ENCODE measurements at regions not wholly inside any gene's neighbourhood (a gene's known extent, or its start where the extent isn't known, plus 50 kb on each side); places are given as distances from the start of the nearest gene placed in this dataset.

DNA sequence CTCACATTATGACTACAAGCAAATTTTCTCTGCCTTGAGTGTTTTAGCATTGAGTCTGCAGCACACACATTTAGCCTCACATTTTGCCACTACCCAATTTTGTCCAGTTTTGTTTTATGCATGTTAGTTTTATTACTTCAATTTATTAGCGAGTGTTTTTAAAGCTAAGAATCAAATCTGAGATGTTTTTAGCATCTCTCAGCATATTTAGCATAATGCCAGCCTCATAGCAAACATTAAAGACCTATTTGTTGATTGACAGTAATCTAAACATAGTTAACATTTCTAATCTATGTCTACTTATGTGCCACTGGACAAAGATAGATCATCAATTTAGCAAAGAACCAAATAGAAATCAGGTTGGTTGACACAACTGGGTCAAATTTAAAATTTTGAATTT lies 94.1 kb upstream of the NXPH2 start:
- TF ChIP-seq, protein P1, sequence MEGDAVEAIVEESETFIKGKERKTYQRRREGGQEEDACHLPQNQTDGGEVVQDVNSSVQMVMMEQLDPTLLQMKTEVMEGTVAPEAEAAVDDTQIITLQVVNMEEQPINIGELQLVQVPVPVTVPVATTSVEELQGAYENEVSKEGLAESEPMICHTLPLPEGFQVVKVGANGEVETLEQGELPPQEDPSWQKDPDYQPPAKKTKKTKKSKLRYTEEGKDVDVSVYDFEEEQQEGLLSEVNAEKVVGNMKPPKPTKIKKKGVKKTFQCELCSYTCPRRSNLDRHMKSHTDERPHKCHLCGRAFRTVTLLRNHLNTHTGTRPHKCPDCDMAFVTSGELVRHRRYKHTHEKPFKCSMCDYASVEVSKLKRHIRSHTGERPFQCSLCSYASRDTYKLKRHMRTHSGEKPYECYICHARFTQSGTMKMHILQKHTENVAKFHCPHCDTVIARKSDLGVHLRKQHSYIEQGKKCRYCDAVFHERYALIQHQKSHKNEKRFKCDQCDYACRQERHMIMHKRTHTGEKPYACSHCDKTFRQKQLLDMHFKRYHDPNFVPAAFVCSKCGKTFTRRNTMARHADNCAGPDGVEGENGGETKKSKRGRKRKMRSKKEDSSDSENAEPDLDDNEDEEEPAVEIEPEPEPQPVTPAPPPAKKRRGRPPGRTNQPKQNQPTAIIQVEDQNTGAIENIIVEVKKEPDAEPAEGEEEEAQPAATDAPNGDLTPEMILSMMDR (optimal IDR thresholded peaks at IDR 0.05 in 1 of 3, IDR thresholded peaks at IDR 0.05 in 1 of 3, conservative IDR thresholded peaks at IDR 0.05 in 1 of 3; ENCODE audit: extremely low read depth in 1 of 3, insufficient read depth in 2 of 3, low read length in 3 of 3): no peak
- no peak for TF ChIP-seq EZH2 (IDR thresholded peaks at IDR 0.05; ENCODE audit: low read length)
